Trophoblast cell (in vitro differentiated cells and primary cell): ENCODE measurements at regions not wholly inside any gene's neighbourhood (a gene's known extent, or its start where the extent isn't known, plus 50 kb on each side); places are given as distances from the start of the nearest gene placed in this dataset.

ENCODE experiments used
- DNase-seq, 2 donors: peaks; one replicate each; pipeline ENCODE4 v3.0.0-alpha.2; 2016
- H2AFZ ChIP-seq: 2 replicates; pipeline ENCODE4 v1.6.1; 2013; ENCODE audit warnings: low read length, moderate library complexity, mild to moderate bottlenecking; ENCODE audit not compliant: insufficient read depth, poor library complexity
- H2AK5ac ChIP-seq: 2 replicates; pipeline ENCODE4 v1.6.1; 2013; ENCODE audit warnings: mild to moderate bottlenecking, low read length
- H2BK120ac ChIP-seq: 2 replicates; pipeline ENCODE4 v1.6.1; 2013; ENCODE audit warnings: low read length, mild to moderate bottlenecking, moderate library complexity; ENCODE audit not compliant: insufficient read depth, poor library complexity
- H2BK12ac ChIP-seq: 2 replicates; pipeline ENCODE4 v1.6.1; 2013; ENCODE audit warnings: mild to moderate bottlenecking, low read length, moderate library complexity
- H2BK5ac ChIP-seq: 2 replicates; pipeline ENCODE4 v1.6.1; 2013; ENCODE audit warnings: low read length, low read depth, moderate library complexity, mild to moderate bottlenecking; ENCODE audit not compliant: poor library complexity
- H3K14ac ChIP-seq: 2 replicates; pipeline ENCODE4 v1.6.1; 2013; ENCODE audit warnings: mild to moderate bottlenecking, low read length
- H3K18ac ChIP-seq: 2 replicates; pipeline ENCODE4 v1.6.1; 2013; ENCODE audit warnings: mild to moderate bottlenecking, low read length
- H3K23ac ChIP-seq: 2 replicates; pipeline ENCODE4 v1.6.1; 2013; ENCODE audit warnings: low read length
- H3K27ac ChIP-seq: 2 replicates; pipeline ENCODE4 v1.5.1; 2013; ENCODE audit warnings: low read depth, mild to moderate bottlenecking, inconsistent platforms, low read length, moderate library complexity
- H3K27me3 ChIP-seq: 2 replicates; pipeline ENCODE4 v1.6.1; 2013; ENCODE audit warnings: inconsistent platforms, mild to moderate bottlenecking, low read length, moderate library complexity; ENCODE audit not compliant: insufficient read depth
- H3K36me3 ChIP-seq, 2 experiments: 1 replicate in 1 of 2; 2 replicates in 1 of 2; pipeline ENCODE4 v1.6.1; 2013; ENCODE audit warnings: low read length in 2 of 2, mild to moderate bottlenecking in 2 of 2, moderate library complexity in 1 of 2; ENCODE audit not compliant: insufficient read depth in 2 of 2, control insufficient read depth in 1 of 2
- H3K4ac ChIP-seq: 2 replicates; pipeline ENCODE4 v1.6.1; 2013; ENCODE audit warnings: low read depth, mild to moderate bottlenecking, low read length, moderate library complexity
- H3K4me1 ChIP-seq, 2 experiments: 1 replicate in 1 of 2; 2 replicates in 1 of 2; pipeline ENCODE4 v1.6.1; 2013; ENCODE audit warnings: low read length in 2 of 2, mild to moderate bottlenecking in 2 of 2, moderate library complexity in 1 of 2; ENCODE audit not compliant: insufficient read depth in 2 of 2, control insufficient read depth in 1 of 2
- H3K4me2 ChIP-seq: 2 replicates; pipeline ENCODE4 v1.6.1; 2013; ENCODE audit warnings: inconsistent platforms, mild to moderate bottlenecking, low read length, moderate library complexity
- H3K4me3 ChIP-seq: 2 replicates; pipeline ENCODE4 v1.5.1; 2013; ENCODE audit warnings: mild to moderate bottlenecking, low read depth, low read length, inconsistent platforms
- H3K79me1 ChIP-seq: one replicate; pipeline ENCODE4 v1.6.1; 2013; ENCODE audit warnings: low read length
- H3K79me2 ChIP-seq: 2 replicates; pipeline ENCODE4 v1.6.1; 2013; ENCODE audit warnings: low read length, mild to moderate bottlenecking; ENCODE audit not compliant: control insufficient read depth, insufficient read depth, poor library complexity
- H3K9ac ChIP-seq: 2 replicates; pipeline ENCODE4 v1.6.1; 2013; ENCODE audit warnings: mild to moderate bottlenecking, low read length
- H3K9me3 ChIP-seq: 2 replicates; pipeline ENCODE4 v1.6.1; 2013; ENCODE audit warnings: low read depth, mild to moderate bottlenecking, control low read depth, inconsistent platforms, low read length; ENCODE audit not compliant: insufficient read depth
- H4K12ac ChIP-seq: 2 replicates; pipeline ENCODE4 v1.6.1; 2013; ENCODE audit warnings: low read depth, mild to moderate bottlenecking, low read length, moderate library complexity
- H4K8ac ChIP-seq: 2 replicates; pipeline ENCODE4 v1.6.1; 2013; ENCODE audit warnings: low read depth, mild to moderate bottlenecking, low read length, moderate library complexity
- H4K91ac ChIP-seq: one replicate; pipeline ENCODE4 v1.6.1; 2013; ENCODE audit warnings: low read depth, mild to moderate bottlenecking, low read length, moderate library complexity
- WGBS: extraction: QIAGEN DNeasy Blood & Tissue Kit; methylation state at CpG from one replicate; pipeline ENCODE4 v1.1.7; 2013; ENCODE audit warnings: missing lambda C conversion rate; ENCODE audit not compliant: insufficient read length, insufficient coverage; ENCODE audit errors: extremely low coverage; 5-methylcytosine and 5-hydroxymethylcytosine counted together

DNA sequence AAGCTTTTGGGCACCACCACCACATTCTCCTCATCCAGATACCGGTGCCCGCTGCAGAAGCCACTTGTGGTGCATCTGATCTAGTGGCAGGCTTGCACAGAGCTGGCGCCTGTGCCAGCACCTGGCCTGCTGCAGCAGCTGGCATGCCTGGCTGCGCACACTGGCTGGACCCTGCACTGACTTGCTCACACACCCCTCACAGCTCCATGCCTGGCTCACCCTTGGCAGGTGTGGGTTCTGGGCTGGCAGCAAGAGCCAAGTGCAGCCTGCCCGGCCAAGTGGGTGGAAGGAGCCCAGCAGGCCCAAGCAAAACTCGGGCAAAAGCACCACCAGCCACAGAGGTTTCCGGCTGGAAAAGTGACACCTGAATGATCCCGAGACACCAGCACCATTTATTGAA lies 315.7 kb upstream of the RRP15 start:
- Histone ChIP-seq H3K79me1 (no peaks in the 10 kb centered on the region), H2AK5ac (no peak overlapping the region), H4K8ac (no peak overlapping the region), H3K18ac (no peak overlapping the region), H2AFZ (no peak overlapping the region), H3K4me2 (no peak overlapping the region), H3K9ac (no peak overlapping the region), H2BK5ac (no peak overlapping the region), H3K27ac (no peak overlapping the region), H3K4ac (no peak overlapping the region), H3K4me3 (peak overlapping the region; percentile 58), H4K91ac (no peak overlapping the region), H3K79me2 (no peaks in the 10 kb centered on the region), H3K9me3 (peaks cover 11% of the 10 kb centered on the region), H3K36me3 (no peaks in the 10 kb centered on the region), H3K14ac (no peak overlapping the region), H3K27me3 (no peaks in the 10 kb centered on the region), H3K23ac (no peak overlapping the region), H2BK12ac (no peak overlapping the region), H2BK120ac (no peak overlapping the region), H3K4me1 (no peaks in the 10 kb centered on the region), H4K12ac (no peak overlapping the region)
- DNase-seq, result no peak
- WGBS, result no CpG with 5 or more reads among the region's 8 CpGs

DNA sequence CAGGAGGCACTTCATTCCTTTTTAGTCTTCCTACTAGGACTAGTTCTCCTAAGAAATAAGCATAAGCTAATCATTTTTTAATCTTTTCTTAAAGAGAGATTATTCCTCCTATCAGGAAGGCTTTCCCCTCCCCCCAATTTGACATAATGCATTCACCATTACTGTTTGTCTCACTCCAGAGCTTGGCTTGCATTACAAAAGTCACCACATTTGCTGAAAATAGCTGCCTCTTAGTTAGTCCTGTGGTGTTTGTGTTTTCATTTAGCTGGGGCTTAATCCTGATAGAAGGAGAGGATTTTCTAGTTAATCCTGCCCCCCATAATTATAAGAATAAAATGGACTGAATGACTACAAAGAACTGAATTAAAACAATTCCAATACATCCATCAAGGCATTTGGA lies 307.1 kb upstream of the RRP15 start:
- Histone ChIP-seq H4K91ac (no peak overlapping the region), H3K79me2 (no peaks in the 10 kb centered on the region), H3K4ac (no peak overlapping the region), H3K18ac (no peak overlapping the region), H3K79me1 (no peaks in the 10 kb centered on the region), H3K9ac (no peak overlapping the region), H3K27me3 (no peaks in the 10 kb centered on the region), H4K8ac (no peak overlapping the region), H3K23ac (no peak overlapping the region), H4K12ac (no peak overlapping the region), H2BK120ac (no peak overlapping the region), H2AK5ac (no peak overlapping the region), H3K4me3 (no peak overlapping the region), H3K14ac (no peak overlapping the region), H3K9me3 (no peaks in the 10 kb centered on the region), H2AFZ (no peak overlapping the region), H3K4me1 (no peaks in the 10 kb centered on the region), H2BK5ac (no peak overlapping the region), H2BK12ac (no peak overlapping the region), H3K27ac (no peak overlapping the region), H3K4me2 (no peak overlapping the region), H3K36me3 (no peaks in the 10 kb centered on the region)
- DNase-seq, result no peak

DNA sequence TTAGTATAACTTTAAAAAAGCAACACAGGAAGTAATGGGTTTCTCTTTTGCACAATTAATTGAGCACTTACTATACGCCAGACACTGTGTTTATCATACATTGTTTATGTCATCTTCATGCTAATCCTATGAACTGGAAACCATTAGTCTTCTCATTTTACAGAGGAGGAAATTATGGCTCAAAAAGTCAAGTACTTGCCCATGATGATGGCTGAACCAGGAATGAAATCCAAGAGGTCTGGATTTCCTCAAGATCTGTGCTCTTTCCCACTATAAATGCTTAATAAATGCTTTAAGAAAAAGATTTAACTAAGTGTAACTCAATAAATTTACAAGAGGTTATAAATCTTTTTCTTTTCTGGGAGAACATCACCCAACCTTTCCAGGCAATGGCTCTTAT lies 303.7 kb upstream of the RRP15 start:
- Histone ChIP-seq H3K4ac (no peak overlapping the region), H3K9me3 (no peaks in the 10 kb centered on the region), H4K8ac (no peak overlapping the region), H4K91ac (no peak overlapping the region), H3K9ac (no peak overlapping the region), H3K18ac (no peak overlapping the region), H3K36me3 (no peaks in the 10 kb centered on the region), H3K23ac (no peak overlapping the region), H3K4me1 (no peaks in the 10 kb centered on the region), H2AFZ (no peak overlapping the region), H3K4me3 (no peak overlapping the region), H3K79me1 (no peaks in the 10 kb centered on the region), H4K12ac (no peak overlapping the region), H3K4me2 (no peak overlapping the region), H3K27ac (no peak overlapping the region), H3K27me3 (no peaks in the 10 kb centered on the region), H3K14ac (no peak overlapping the region), H2BK12ac (no peak overlapping the region), H2AK5ac (no peak overlapping the region), H2BK5ac (no peak overlapping the region), H2BK120ac (no peak overlapping the region), H3K79me2 (no peaks in the 10 kb centered on the region)
- no peak for DNase-seq
- WGBS, result no CpG with 5 or more reads among the region's 1 CpG

DNA sequence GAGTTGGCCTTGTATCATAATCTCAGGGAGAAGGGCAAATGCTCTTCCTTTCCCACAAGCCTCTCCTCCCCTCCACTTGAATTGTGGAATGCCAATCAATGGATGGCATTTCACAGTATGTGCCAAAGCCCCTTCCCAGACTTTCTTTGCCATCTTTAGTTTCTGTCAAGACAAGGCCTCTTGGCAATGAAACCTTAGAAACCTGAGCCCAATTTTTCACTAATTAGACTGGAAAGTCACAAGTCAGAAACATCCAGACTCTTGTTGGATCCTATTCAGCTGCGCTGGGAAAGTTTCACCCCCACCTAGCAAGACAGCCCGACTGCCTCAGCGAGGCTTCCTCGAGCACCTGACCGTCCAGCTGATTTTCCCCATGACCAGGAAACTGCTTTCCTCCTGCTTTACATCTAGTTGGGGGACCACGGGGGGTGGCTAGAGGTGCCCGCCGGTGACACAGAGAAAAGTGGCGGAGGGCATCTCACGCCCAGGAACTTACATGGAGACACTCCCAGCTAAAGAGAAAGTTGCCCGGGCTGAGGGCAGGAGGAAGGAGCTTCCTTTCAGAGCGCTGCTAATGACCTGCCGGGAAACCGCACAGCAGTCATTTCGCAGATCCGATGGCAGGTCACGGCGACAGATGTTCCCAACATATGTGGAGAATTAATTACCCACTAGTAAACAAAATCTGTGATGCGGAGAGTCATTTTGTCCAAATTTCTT lies 302.6 kb upstream of the RRP15 start:
- Histone ChIP-seq H2AFZ (no peak overlapping the region), H2AK5ac (no peak overlapping the region), H3K18ac (no peak overlapping the region), H4K8ac (no peak overlapping the region), H3K9me3 (no peaks in the 10 kb centered on the region), H3K27ac (no peak overlapping the region), H2BK12ac (no peak overlapping the region), H2BK5ac (no peak overlapping the region), H3K79me2 (no peaks in the 10 kb centered on the region), H3K14ac (no peak overlapping the region), H4K91ac (no peak overlapping the region), H3K36me3 (no peaks in the 10 kb centered on the region), H3K9ac (no peak overlapping the region), H4K12ac (no peak overlapping the region), H3K4me3 (no peak overlapping the region), H3K4ac (no peak overlapping the region), H2BK120ac (no peak overlapping the region), H3K79me1 (no peaks in the 10 kb centered on the region), H3K23ac (no peak overlapping the region), H3K27me3 (no peaks in the 10 kb centered on the region), H3K4me1 (no peaks in the 10 kb centered on the region), H3K4me2 (no peak overlapping the region)
- WGBS, result no CpG with 5 or more reads among the region's 19 CpGs
- no peak for DNase-seq
